Erythroblast (primary cell): ENCODE measurements at regions not wholly inside any gene's neighbourhood (a gene's known extent, or its start where the extent isn't known, plus 50 kb on each side); places are given as distances from the start of the nearest gene placed in this dataset.
"Not testable (repeated sequence)": the region's sequence is repeated elsewhere in the genome, so short reads cannot be mapped to it uniquely, and the experiment has no call there.

Experiments used
- DNase-seq, 2 experiments: peaks; one replicate each; lab custom pipeline; 2025; lab: John Stamatoyannopoulos, UW
- GATA1 ChIP-seq: IDR thresholded peaks from 2 replicates; pipeline ENCODE4 v1.6.1; 2011; ENCODE audit warnings: low read depth, mild to moderate bottlenecking, control low read depth, low read length, moderate library complexity
- POLR2A ChIP-seq: IDR thresholded peaks from 2 replicates; pipeline ENCODE4 v1.6.1; 2011; ENCODE audit warnings: mild to moderate bottlenecking, low read length

DNA sequence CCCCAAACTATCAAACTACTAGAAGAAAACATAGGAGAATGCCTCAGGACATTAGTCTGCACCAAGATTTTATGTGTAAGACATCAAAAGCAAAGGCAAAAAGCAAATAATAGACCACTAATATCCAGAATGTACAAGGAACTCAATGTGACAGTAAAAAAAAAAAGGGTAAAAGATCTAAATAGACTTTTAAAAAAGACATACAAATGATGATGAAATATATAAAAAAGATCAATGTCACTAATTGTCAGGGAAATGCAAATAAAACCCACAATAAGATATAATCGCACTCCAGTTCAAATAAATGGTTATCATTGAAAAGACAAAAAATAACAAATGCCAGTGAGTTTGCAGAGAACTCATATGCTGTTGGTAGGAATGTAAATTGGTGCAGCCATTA lies 118.3 kb upstream of the DUSP22 start:
- no peak for DNase-seq
- TF ChIP-seq POLR2A, result no peak
- TF ChIP-seq GATA1, result no peak

GRCh38 chr6:175680-176079 lies 116.6 kb upstream of the DUSP22 start:
- TF ChIP-seq POLR2A (no peak), GATA1 (no peak)

DNA sequence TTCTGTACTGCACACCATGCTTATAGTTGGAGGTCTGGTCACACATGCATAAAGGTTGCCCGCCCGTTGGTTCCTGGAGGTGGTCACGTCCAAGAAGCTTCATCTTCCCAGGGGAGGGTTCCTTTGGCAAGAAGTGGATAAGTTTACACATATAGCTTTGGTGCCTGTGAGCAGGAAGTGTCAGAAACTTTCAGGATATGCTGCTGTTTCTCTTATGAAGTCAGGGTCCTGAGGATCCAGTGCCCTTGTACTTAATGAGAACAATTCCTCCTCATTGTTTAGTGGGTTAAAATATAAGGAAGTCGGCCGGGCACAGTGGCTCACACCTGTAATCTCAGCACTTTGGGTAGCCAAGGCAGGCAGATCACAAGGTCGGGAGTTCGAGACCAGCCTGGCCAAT lies 115.5 kb upstream of the DUSP22 start:
- no peak for DNase-seq
- TF ChIP-seq GATA1, result no peak
- TF ChIP-seq POLR2A, result no peak

More at GRCh38 chr6:175680-176079, 116.6 kb upstream of the DUSP22 start:
- DNase-seq, result no peak

- TF ChIP-seq GATA1 (no peak), POLR2A (no peak)
Observed at GRCh38 chr6:178119-178518, 114.2 kb upstream of the DUSP22 start.

DNA sequence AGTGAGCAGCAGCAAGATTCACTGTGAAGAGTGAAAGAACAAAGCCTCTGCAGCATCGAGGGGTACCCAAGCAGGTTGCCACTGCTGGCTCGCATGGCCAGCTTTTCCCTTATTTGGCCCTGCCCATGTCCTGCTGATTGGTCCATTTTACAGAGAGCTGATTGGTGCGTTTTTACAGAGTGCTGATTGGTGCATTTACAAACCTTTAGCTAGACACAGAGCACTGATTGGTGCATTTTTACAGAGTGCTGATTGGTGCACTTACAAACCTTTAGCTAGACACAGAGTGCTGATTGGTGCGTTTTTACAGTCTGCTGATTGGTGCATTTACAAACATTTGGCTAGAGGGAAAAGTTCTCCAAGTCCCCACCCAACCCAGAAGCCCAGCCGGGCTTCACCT lies 113.4 kb upstream of the DUSP22 start:
- not testable (repeated sequence) for DNase-seq

More at GRCh38 chr6:178119-178518, 114.2 kb upstream of the DUSP22 start:
- DNase-seq, result no peak

- no peak for DNase-seq
- TF ChIP-seq GATA1 (no peak), POLR2A (no peak)
Observed at GRCh38 chr6:179340-179950, 112.8 kb upstream of the DUSP22 start.

DNA sequence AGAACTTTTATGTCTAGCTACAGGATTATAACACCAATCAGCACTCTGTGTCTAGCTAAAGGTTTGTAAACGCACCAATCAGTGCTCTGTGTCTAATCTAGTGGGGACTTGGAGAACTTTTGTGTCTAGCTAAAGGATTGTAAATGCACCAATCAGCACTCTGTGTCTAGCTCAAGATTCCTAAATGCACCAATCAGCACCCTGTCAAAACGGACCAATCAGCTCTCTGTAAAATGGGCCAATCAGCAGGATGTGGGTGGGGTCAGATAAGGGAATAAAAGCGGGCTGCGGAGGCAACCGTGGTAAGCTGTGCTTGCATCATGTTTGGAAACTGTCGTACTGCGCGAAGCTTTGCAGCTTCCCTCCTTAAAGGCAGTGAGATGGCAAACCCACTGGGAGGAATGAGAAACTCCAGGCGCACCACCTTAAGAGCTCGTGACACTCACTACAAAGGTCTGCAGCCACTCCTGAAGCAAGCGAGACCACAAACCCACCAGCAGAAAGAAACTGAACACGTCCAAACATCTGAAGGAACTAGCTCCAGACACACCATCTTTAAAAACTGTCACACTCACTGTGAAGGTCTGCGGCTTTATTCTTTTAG lies 112.1 kb upstream of the DUSP22 start:
- peak in 1 of 2 experiments; percentile 6 for DNase-seq

- DNase-seq, result no peak
- TF ChIP-seq POLR2A, result no peak
- TF ChIP-seq GATA1, result no peak
Observed at GRCh38 chr6:181049-181654, 111.1 kb upstream of the DUSP22 start.

DNA sequence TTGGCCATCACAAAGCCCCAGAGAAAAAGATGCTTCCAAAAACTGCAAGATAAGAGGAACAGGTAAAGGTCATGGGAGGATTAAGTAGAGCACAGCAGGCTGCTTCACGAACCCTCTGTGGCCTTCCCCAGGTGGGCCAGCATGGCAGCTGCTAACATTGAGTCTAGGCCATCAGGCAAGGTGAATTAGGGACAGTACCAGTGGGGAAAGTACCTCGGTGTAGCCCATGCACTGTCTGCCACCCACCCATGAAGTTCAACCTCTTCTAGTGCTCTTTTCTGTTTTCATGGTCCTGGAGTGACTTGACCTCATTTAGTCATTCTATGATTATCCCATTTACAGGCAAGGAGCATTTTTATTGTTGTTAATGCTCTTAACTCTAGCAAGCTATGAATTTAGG lies 108.6 kb upstream of the DUSP22 start:
- no peak for DNase-seq
- TF ChIP-seq POLR2A, result no peak
- TF ChIP-seq GATA1, result no peak

- no peak for TF ChIP-seq POLR2A
- no peak for TF ChIP-seq GATA1
- DNase-seq, result no peak
Observed at GRCh38 chr6:184161-184700, 108.1 kb upstream of the DUSP22 start.

DNA sequence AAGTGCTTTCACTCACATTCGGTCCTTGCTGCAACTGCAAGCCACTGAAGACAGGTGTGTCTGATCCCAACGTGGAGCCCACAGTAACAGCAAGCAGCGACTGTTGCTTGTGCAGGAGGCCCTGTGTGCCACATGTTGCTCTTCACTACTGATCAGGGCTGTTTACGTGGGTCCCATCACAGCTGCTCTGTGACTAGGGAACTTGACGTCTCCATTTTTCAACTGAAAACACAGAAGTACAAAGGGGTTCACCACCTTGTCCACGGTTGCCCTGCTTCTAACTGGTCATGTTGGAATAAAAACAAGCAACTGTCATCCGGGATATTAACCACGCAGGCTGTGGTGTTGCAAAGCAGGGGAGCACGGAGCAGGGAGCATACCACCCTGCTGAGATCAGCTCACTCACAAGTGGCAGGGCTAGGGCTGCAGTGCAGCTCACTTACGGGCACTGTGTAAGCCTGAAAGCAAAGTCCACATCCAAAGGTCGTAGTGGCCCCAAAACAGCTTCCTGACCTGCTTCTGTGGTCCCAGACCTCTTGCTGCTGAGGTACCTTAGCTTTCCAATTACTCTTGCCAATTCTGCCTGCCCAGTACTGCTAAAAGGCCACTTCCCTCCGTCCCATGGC lies 105.8 kb upstream of the DUSP22 start:
- TF ChIP-seq GATA1 (no peak), POLR2A (no peak)
- no peak for DNase-seq

DNA sequence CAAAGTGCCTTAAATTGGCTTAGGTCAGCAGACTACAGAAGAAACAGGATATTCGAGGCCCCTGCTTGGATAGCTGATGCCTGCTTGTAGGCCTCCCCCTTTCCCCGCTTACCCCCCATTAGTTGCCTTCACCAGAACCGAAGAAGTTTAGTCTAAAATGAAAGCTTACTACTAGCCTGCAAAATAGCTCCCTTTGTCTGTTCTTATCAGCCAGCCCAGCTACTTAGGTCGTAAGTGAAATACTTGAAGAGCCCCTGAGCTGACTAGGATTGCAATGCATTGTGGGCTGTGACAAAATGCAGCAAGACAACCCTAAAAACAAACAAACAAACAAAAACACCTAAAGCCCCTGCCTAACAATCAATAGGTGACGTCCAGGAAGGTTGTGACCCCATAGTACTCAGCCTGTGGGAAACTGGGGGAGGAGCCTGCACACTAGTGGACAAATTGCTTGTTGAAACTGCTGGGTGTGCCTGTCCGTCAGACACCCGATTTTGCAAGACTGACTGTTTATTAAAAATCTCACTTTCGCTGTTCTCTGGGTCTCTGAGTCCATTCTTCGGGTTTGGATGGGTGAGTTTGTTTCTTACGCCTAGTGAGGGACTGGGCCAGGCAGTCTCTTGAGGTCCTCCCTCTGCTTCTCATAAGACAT lies 105.0 kb upstream of the DUSP22 start:
- TF ChIP-seq GATA1, result no peak
- TF ChIP-seq POLR2A, result no peak

DNA sequence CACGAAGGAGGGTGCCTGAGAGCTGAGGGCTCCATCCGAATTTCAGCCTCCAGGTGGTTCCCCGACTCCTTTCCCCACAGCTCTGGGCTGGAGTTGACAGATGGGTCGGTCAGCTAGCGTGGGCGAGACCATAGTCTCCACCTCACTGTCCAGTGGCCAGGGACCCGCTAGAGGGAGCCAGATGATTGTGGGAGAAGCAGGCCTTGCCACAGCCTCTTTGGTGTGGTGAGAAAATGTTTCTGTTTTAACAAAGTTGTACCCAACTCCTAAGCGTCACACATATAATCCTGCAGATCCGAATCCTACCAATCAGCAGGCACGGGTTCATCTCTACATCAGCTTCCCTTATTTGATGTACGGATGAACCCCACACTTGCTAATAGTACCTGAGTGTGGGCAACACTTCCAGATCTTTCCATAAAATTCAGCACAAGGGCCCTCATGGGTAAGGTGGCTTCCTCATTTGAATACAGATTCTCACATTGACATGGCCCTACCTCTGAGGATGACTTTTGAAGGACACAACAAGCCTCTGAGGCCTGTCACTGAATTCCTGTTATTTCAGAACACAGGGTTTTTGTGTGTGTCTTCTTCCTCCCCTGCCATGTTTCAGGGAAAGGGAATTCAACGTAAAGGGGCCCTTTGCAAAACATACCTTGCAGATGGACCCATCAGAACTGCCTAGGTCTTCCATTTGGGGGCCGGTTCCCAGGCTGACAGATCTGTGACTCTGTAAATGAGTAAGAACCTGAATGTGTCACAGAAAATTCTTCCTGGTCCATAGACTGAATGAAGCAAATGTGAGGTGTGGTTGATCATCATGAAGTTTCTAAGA lies 103.2 kb upstream of the DUSP22 start:
- peak; percentile 52 to 63 for DNase-seq
- no peak for TF ChIP-seq GATA1
- TF ChIP-seq POLR2A, result no peak

More for the DNA sequence above, 105.0 kb upstream of the DUSP22 start:
- DNase-seq, result no peak
